HG03432 (cell line): ENCODE measurements at regions not wholly inside any gene's neighbourhood (a gene's known extent, or its start where the extent isn't known, plus 50 kb on each side); places are given as distances from the start of the nearest gene placed in this dataset.

Experiments
- ATAC-seq: cut with Tn5 transposase; IDR thresholded peaks from one replicate; pipeline ENCODE4 v1.9.1; 2021; ENCODE audit warnings: mild to moderate bottlenecking, moderate library complexity; ENCODE audit not compliant: unreplicated experiment

- ATAC-seq: no peak
These were observed 101.8 kb upstream of the ERBB4 start for GRCh38 chr2:212640428-212640827.

GRCh38 chr2:212638694-212639093 is 100.1 kb upstream of the ERBB4 start:
- ATAC-seq: no peak

GRCh38 chr2:212628586-212628985 is 90.0 kb upstream of the ERBB4 start:
- ATAC-seq: no peak

- ATAC-seq: no peak
These were observed 87.8 kb upstream of the ERBB4 start for GRCh38 chr2:212626371-212626918.

GRCh38 chr2:212619954-212620353 is 81.4 kb upstream of the ERBB4 start:
- no peak for ATAC-seq

GRCh38 chr2:212618636-212619035 is 80.0 kb upstream of the ERBB4 start:
- ATAC-seq: no peak

GRCh38 chr2:212610872-212611425 is 72.3 kb upstream of the ERBB4 start:
- no peak for ATAC-seq

DNA sequence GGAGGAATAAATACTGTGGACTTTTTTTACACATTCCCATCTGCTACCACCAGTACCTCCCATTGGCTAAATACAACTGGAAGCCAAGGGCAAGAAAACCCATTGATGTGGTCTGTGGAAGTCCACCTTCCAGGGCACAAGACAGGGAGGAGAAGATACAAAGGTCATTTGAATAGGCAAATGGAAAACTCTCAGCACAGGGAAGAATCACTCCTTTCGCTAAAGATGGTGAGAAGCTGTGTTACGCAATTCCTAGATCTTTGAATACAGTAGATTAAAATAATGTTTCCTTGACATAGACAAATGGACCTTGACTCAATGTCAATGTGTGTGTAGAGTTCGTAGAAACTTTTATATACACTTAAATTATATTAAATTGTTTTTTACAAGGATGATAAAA is 70.9 kb upstream of the ERBB4 start:
- no peak for ATAC-seq

- ATAC-seq: no peak
These were observed 68.5 kb upstream of the ERBB4 start for GRCh38 chr2:212607080-212607479.

DNA sequence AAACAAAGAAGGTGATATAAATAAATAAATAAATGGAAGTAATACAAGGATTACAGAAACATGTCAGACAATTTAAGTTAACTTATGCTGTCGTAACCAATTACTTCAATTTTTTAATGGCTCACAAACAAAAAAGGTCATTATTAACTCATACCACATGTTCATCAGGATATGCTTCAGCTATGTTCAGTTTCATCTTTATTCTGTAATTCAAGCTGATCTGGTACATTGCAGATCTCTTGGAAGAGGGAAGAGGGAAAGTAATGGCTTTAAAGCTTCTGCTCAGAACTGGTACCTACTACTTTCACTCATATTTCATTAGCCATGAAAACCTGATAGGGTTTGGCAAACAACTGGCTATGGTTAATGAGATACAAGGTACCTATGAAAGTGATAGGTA is 67.6 kb upstream of the ERBB4 start:
- no peak for ATAC-seq

GRCh38 chr2:212596688-212597087 is 58.1 kb upstream of the ERBB4 start:
- peak; percentile 52 for ATAC-seq

DNA sequence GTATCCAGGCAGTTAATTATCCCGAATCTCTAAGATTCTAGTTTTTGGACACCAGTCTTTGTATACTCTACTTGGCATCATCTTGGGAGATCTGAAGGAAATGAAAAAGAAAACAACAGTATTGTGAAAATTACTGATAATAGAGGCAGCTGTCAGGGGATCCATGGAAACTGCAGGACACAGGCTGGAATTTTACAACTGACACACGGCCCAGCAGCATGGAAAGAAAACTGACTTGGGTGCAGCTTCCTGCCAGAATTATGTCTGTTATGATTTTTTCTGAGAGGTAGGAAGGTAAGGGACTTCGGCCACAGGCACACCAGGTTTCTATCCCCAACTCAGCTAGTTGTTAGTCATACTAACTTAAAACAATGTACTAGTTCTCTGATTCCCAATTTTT is 57.7 kb upstream of the ERBB4 start:
- no peak for ATAC-seq

GRCh38 chr2:212595036-212595654 is 56.5 kb upstream of the ERBB4 start:
- peak; percentile 79 for ATAC-seq

GRCh38 chr2:212592695-212593094 is 54.1 kb upstream of the ERBB4 start:
- no peak for ATAC-seq
